ENCODE measurements at regions not wholly inside any gene's neighbourhood (a gene's known extent, or its start where the extent isn't known, plus 50 kb on each side); places are given as distances from the start of the nearest gene placed in this dataset.

GRCh38 chr10:90302758-90303481, 554.9 kb downstream of the HTR7 start:
- TF ChIP-seq CTCF (IDR thresholded peaks at IDR 0.05) (no peak), POLR2A (IDR thresholded peaks at IDR 0.05) (no peak), POLR2AphosphoS5 (IDR thresholded peaks at IDR 0.05) (no peak)
- DNase-seq (ENCODE audit: low spot score): no peak
- Histone ChIP-seq H3K36me3 (no peaks in the 10 kb centered on the region), H3K27me3 (replicated peaks; ENCODE audit: insufficient read depth) (no peaks in the 10 kb centered on the region), H3K27ac (no peak overlapping the region), H3K4me1 (replicated peaks) (no peaks in the 10 kb centered on the region), H3K4me3 (no peak overlapping the region), H3K9me3 (no peaks in the 10 kb centered on the region)
- 74% methylated on average over 8 of the region's 8 CpGs for WGBS
- intact Hi-C loops (cut with DNase I): no loop called here

GRCh38 chr10:90304533-90304932, 553.3 kb downstream of the HTR7 start:
- 55% methylated on average over 1 of the region's 1 CpG for WGBS
- TF ChIP-seq CTCF (IDR thresholded peaks at IDR 0.05): no peak
- TF ChIP-seq POLR2AphosphoS5 (IDR thresholded peaks at IDR 0.05): no peak
- TF ChIP-seq POLR2A (IDR thresholded peaks at IDR 0.05): no peak
- intact Hi-C loops (cut with DNase I): no loop called here

GRCh38 chr10:90306187-90306586, 551.7 kb downstream of the HTR7 start:
- Histone ChIP-seq H3K4me1 (replicated peaks) (no peaks in the 10 kb centered on the region), H3K36me3 (no peaks in the 10 kb centered on the region), H3K27me3 (replicated peaks; ENCODE audit: insufficient read depth) (no peaks in the 10 kb centered on the region), H3K27ac (no peak overlapping the region), H3K9me3 (no peaks in the 10 kb centered on the region), H3K4me3 (no peak overlapping the region)
- no peak for DNase-seq (ENCODE audit: low spot score)
- 65% methylated on average over 1 of the region's 1 CpG for WGBS
- intact Hi-C loops (cut with DNase I): no loop called here
- no peak for TF ChIP-seq CTCF (IDR thresholded peaks at IDR 0.05)
- no peak for TF ChIP-seq POLR2A (IDR thresholded peaks at IDR 0.05)
- TF ChIP-seq POLR2AphosphoS5 (IDR thresholded peaks at IDR 0.05): no peak

More at GRCh38 chr10:90304533-90304932, 553.3 kb downstream of the HTR7 start:
- no peaks in the 10 kb centered on the region for H3K27me3 ChIP-seq (replicated peaks; ENCODE audit: insufficient read depth)
- H3K9me3 ChIP-seq: no peaks in the 10 kb centered on the region
- no peaks in the 10 kb centered on the region for H3K36me3 ChIP-seq
- DNase-seq (ENCODE audit: low spot score): no peak
- H3K4me1 ChIP-seq (replicated peaks): no peaks in the 10 kb centered on the region
- no peak overlapping the region for H3K27ac ChIP-seq
- no peak overlapping the region for H3K4me3 ChIP-seq

- 62% methylated on average over 7 of the region's 7 CpGs for WGBS
- TF ChIP-seq POLR2A (IDR thresholded peaks at IDR 0.05) (no peak), POLR2AphosphoS5 (IDR thresholded peaks at IDR 0.05) (no peak), CTCF (IDR thresholded peaks at IDR 0.05) (no peak)
- Histone ChIP-seq H3K9me3 (no peaks in the 10 kb centered on the region), H3K27ac (no peak overlapping the region), H3K4me1 (replicated peaks) (no peaks in the 10 kb centered on the region), H3K4me3 (no peak overlapping the region), H3K36me3 (no peaks in the 10 kb centered on the region), H3K27me3 (replicated peaks; ENCODE audit: insufficient read depth) (no peaks in the 10 kb centered on the region)
- no peak for DNase-seq (ENCODE audit: low spot score)
- intact Hi-C loops (cut with DNase I): no loop called here
These were observed 549.6 kb downstream of the HTR7 start for GRCh38 chr10:90308223-90308622.
